ENCODE measurements at regions not wholly inside any gene's neighbourhood (a gene's known extent, or its start where the extent isn't known, plus 50 kb on each side); places are given as distances from the start of the nearest gene placed in this dataset.

GRCh38 chr5:124153588-124153987, 592.9 kb downstream of the ZNF608 start:
- 81 to 89% methylated on average over 1 of the region's 1 CpG for WGBS, 2 donors
- no peak for DNase-seq
- no peaks in the 10 kb centered on the region for H3K36me3 ChIP-seq
- TF ChIP-seq POLR2A (IDR thresholded peaks at IDR 0.05) (no peak), CTCF (IDR thresholded peaks at IDR 0.05) (no peak)
- intact Hi-C loops (cut with DNase I) = no loop called here
- no peak overlapping the region for H3K4me3 ChIP-seq (replicated peaks in 1 of 3)
- H3K9me3 ChIP-seq = no peaks in the 10 kb centered on the region
- no peaks in the 10 kb centered on the region for H3K27me3 ChIP-seq
- no peaks in the 10 kb centered on the region for H3K4me1 ChIP-seq
- H3K27ac ChIP-seq = no peak overlapping the region

- Histone ChIP-seq H3K4me1 (no peaks in the 10 kb centered on the region), H3K27me3 (no peaks in the 10 kb centered on the region), H3K4me3 (replicated peaks in 1 of 3) (no peak overlapping the region), H3K27ac (no peak overlapping the region), H3K36me3 (no peaks in the 10 kb centered on the region), H3K9me3 (no peaks in the 10 kb centered on the region)
- WGBS, 2 donors = 89 to 100% methylated on average over 2 of the region's 2 CpGs
- TF ChIP-seq POLR2A (IDR thresholded peaks at IDR 0.05) = no peak
- TF ChIP-seq CTCF (IDR thresholded peaks at IDR 0.05) = no peak
- intact Hi-C loops (cut with DNase I) = no loop called here
- DNase-seq = no peak
Observed at GRCh38 chr5:124148574-124148973, 597.9 kb downstream of the ZNF608 start.

- H3K27ac ChIP-seq = no peak overlapping the region
Observed at GRCh38 chr5:124140060-124140459, 606.4 kb downstream of the ZNF608 start.

GRCh38 chr5:124139477-124139876, 607.0 kb downstream of the ZNF608 start:
- Histone ChIP-seq H3K27me3 (no peaks in the 10 kb centered on the region), H3K4me3 (replicated peaks in 1 of 3) (no peak overlapping the region), H3K4me1 (no peaks in the 10 kb centered on the region), H3K9me3 (no peaks in the 10 kb centered on the region), H3K36me3 (no peaks in the 10 kb centered on the region), H3K27ac (no peak overlapping the region)
- no peak for TF ChIP-seq POLR2A (IDR thresholded peaks at IDR 0.05)
- no peak for TF ChIP-seq CTCF (IDR thresholded peaks at IDR 0.05)
- DNase-seq = no peak
- intact Hi-C loops (cut with DNase I) = no loop called here

More at GRCh38 chr5:124140060-124140459, 606.4 kb downstream of the ZNF608 start:
- intact Hi-C loops (cut with DNase I) = no loop called here
- Histone ChIP-seq H3K4me1 (no peaks in the 10 kb centered on the region), H3K4me3 (replicated peaks in 1 of 3) (no peak overlapping the region), H3K9me3 (no peaks in the 10 kb centered on the region), H3K27me3 (no peaks in the 10 kb centered on the region), H3K36me3 (no peaks in the 10 kb centered on the region)
- DNase-seq = no peak
- TF ChIP-seq POLR2A (IDR thresholded peaks at IDR 0.05) (no peak), CTCF (IDR thresholded peaks at IDR 0.05) (no peak)

GRCh38 chr5:124136609-124137008, 609.8 kb downstream of the ZNF608 start:
- H3K27ac ChIP-seq = no peak overlapping the region
- WGBS, 2 donors = 71 to 86% methylated on average over 2 of the region's 2 CpGs
- no peaks in the 10 kb centered on the region for H3K27me3 ChIP-seq
- DNase-seq = no peak
- intact Hi-C loops (cut with DNase I) = no loop called here
- H3K4me1 ChIP-seq = no peaks in the 10 kb centered on the region
- no peaks in the 10 kb centered on the region for H3K9me3 ChIP-seq
- TF ChIP-seq POLR2A (IDR thresholded peaks at IDR 0.05) (no peak), CTCF (IDR thresholded peaks at IDR 0.05) (no peak)
- H3K36me3 ChIP-seq = no peaks in the 10 kb centered on the region
- H3K4me3 ChIP-seq (replicated peaks in 1 of 3) = no peak overlapping the region

Measured in thyroid gland (tissue), 4 donors.